ENCODE measurements at regions not wholly inside any gene's neighbourhood (a gene's known extent, or its start where the extent isn't known, plus 50 kb on each side); places are given as distances from the start of the nearest gene placed in this dataset.

GRCh38 chr13:84439108-84439507, 556.8 kb upstream of the SLITRK1 start:
- DNase-seq (ENCODE audit: low spot score), result no peak

DNA sequence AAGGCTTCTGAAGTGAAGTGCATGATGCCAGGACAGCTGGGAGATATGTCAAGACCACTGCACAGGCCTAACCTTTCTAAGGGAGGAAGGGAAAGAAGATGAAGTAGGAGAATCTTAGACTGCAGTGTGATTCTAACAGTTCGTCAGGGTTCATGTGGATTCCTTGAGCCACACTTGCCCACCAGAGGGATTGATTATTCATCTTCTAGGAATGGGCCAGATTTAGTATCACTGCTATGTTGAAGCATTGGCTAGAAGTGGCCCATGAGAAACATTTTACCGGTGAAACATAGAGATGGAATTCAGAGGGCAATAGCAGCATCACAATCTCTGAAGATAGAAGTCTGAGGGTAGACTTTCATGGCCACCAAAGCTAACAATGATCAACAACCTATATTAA, 550.8 kb upstream of the SLITRK1 start:
- no peak for DNase-seq (ENCODE audit: low spot score)

GRCh38 chr13:84431646-84432045, 549.4 kb upstream of the SLITRK1 start:
- DNase-seq (ENCODE audit: low spot score), result no peak

GRCh38 chr13:84430446-84430845, 548.2 kb upstream of the SLITRK1 start:
- no peak for DNase-seq (ENCODE audit: low spot score)

- no peak for DNase-seq (ENCODE audit: low spot score)
Observed at GRCh38 chr13:84430015-84430414, 547.7 kb upstream of the SLITRK1 start.

DNA sequence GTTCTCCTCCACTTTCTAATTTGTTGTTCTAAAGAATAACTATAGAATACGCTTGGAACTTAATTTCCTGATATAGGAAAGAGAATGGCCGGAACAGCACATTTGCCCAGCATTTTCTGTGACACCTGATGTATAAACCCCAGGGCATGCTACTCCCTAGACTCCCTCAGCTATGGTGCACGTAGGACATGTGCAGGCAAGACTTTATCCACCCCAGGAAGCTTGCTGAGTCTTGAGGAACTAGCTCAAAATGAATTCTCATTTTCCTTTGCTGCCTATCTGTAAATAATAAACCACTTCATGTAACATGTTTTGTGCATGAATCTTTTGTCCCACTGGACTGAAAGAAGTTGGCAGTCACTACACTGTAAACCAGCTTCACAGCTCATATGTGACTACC, 535.8 kb upstream of the SLITRK1 start:
- DNase-seq (ENCODE audit: low spot score), result no peak

DNA sequence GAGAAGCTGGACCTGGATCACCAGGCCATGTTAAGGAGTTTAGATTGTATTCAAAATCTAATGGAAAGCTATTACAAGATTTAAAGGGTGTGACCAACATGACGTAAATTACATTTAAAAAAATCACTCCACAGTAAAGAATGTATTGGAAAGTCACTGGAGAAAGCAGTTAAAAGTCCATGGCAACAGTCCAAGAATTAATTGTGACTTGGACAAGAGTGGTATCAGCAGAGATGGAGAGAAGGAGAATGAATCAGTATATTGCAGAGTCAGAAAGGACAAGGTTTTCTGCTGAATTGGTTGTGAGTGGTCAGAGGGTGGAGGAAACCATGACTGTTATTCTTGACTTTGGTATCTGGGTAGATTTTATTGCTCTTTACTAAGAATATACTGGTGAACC, 535.1 kb upstream of the SLITRK1 start:
- no peak for DNase-seq (ENCODE audit: low spot score)

GRCh38 chr13:84413016-84413415, 530.7 kb upstream of the SLITRK1 start:
- DNase-seq (ENCODE audit: low spot score), result no peak

DNA sequence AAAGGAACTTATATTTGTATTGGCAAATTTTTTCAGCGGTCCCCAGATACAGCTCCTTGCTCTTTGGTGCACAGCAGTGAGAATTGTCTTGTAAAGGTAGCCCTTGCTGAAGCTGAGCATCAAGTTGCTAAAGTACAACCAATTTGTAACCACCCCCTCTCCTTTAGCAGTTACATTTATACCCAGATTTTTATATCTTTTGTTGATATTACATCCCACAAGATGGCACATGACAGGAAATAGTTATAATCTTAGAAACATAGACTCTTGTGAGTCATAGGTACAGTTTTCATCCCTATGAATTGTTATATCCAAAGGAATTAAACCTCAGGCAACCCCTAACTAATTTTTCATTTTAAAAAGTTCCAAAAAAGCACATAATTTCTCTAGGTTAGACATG, 523.0 kb upstream of the SLITRK1 start:
- DNase-seq (ENCODE audit: low spot score), result no peak

GRCh38 chr13:84400706-84401105, 518.4 kb upstream of the SLITRK1 start:
- DNase-seq (ENCODE audit: low spot score), result no peak

GRCh38 chr13:84399320-84400085, 517.2 kb upstream of the SLITRK1 start:
- DNase-seq (ENCODE audit: low spot score), result no peak

DNA sequence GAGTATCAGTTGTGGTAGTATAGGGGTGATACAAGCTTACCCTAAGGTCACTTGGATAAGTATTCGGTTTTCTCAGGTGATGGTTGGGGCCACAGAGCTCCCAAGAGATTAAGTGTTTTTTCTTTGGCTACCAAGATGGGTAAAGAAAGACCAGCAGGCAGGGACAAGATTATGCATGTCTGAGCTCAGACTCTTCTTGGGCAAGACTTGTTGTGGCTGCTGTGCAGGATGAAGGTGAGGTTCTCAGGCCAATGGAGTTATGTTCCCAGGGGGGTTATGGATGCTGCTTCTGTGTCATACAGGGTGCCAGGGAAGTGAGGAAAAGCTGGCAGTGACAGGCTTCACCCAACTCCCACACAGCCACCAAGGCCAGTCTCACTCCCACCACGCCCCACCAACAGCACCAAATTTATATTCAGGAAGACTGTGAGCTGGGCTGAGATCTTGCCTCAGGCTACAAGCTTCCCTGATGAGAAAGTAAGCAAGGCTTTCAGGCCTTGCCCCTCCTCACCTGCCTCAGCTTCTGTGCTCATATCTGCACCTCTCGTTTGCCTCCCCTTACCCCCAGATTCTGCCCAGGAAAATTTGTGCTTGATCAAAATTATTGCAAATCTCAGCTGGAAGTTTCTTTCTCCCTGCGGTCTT, 511.8 kb upstream of the SLITRK1 start:
- DNase-seq (ENCODE audit: low spot score), result no peak

DNA sequence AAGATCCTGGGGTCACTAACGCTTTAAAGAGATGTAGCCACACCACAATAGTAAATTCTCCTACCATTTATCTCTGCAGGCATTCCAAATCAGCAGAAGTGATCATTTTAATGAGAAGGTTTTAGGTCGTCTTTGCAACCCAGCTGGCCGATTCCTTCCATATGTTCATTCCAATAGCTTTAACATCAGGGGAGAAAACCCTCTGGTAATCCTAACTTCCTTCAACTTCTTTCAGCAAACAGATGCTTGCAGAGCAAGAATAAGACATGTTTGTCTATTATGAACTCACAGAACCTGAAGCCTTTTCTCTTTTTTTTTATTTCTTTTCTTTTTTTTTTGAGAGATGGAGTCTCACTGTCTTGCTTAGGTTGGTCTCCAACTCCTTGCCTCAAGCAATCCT, 498.6 kb upstream of the SLITRK1 start:
- DNase-seq (ENCODE audit: low spot score), result no peak

DNA sequence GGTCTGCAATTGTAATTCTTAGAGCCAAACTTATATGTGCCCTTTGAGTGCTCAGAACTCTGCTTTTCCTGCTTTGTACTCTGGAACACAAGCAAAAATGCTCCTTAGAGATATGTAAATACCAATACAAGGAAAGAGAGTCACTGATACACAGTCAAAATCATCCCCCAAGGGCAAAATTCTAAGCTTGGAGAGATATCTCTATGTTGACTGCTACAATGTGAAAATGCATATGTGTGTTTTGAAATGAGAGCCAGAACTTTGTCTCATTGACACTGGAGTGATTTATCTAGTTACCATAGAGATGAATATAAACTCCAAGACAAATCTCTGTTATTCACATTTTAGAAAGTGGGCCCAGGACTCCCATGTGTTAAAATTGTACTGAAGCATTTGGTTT, 494.8 kb upstream of the SLITRK1 start:
- no peak for DNase-seq (ENCODE audit: low spot score)

DNA sequence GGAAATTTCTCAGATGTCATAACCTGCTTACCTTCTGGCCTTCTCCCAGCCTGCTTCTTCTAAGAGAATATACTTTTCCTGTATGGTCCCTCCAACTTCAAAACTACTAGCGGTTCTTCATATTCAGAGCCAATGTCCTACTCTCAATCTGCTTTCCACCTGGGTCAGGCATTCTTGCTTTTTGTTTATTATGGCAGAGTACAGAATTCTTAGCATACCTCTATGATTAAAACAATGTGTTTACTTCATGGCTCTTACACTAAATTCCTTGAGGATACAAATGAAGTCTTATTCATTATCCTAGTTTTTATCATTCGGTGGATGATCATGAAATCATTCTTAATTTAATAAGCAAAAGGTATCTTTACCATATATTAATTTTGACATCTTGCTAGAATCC, 484.2 kb upstream of the SLITRK1 start:
- no peak for DNase-seq (ENCODE audit: low spot score)

- no peak for DNase-seq (ENCODE audit: low spot score)
Observed at GRCh38 chr13:84362777-84363176, 480.5 kb upstream of the SLITRK1 start.

DNA sequence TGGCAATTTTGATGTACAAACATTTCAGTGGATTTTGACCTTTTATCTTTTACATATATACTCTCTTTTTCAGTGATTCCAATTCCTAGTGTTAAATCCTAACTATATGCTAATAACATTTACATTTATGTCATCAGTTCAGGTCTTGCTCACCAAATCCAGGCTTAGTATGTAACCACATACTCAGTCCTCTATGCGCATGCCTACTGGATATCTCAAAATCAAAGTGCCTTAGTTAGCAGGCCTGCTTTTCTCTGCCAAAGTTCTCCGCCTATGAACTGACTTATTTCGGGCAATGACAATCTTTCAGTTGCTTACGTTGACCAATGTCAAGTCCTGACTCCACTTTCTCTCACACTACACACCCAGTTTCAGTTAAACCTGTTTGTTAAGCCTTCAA, 478.5 kb upstream of the SLITRK1 start:
- no peak for DNase-seq (ENCODE audit: low spot score)

- DNase-seq (ENCODE audit: low spot score), result no peak
Observed at GRCh38 chr13:84358601-84359000, 476.3 kb upstream of the SLITRK1 start.

- DNase-seq (ENCODE audit: low spot score), result no peak
Observed at GRCh38 chr13:84352946-84353345, 470.7 kb upstream of the SLITRK1 start.

DNA sequence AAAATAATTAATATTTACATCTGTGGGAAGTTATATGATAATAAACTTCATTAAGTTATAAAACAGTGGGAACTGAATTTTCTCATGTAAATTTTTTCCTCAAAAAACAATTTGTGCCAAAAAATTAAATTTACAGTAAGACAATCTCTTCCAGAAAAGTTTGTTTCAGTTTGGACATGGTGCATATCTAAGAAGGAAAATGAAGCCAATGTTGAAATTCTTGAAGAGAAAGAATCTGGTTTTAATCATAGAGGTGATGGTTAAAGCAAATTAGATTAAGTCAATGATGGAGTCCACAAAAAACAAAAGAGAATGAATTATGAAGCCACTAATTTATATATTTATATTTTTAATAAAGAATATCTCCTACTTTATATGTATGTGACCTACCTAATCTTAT, 457.2 kb upstream of the SLITRK1 start:
- no peak for DNase-seq (ENCODE audit: low spot score)

DNA sequence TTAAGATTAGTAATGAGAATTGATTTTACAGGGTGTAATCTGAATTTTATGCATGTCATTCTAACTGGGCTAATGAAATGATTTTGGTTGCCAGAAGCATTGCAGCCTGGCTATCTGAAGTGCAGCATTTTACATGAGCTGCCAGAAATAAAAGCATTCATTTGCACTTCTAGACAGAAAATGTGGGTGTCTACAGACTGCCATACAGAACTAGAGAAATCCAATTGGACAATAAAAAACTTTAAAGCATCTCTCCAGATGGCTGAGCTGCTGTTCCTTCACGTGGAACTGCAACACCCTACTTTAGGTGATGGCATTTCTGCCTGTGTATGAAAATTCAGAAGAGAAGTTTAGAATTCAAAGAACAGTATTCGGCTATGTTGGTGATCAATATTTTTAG, 450.1 kb upstream of the SLITRK1 start:
- DNase-seq (ENCODE audit: low spot score), result no peak

- no peak for DNase-seq (ENCODE audit: low spot score)
Observed at GRCh38 chr13:84315527-84315926, 433.3 kb upstream of the SLITRK1 start.

GRCh38 chr13:84303035-84303434, 420.8 kb upstream of the SLITRK1 start:
- DNase-seq (ENCODE audit: low spot score), result no peak

GRCh38 chr13:84297251-84297650, 415.0 kb upstream of the SLITRK1 start:
- DNase-seq (ENCODE audit: low spot score), result no peak
